Superior temporal gyrus (tissue), 1 donor: ENCODE measurements at regions not wholly inside any gene's neighbourhood (a gene's known extent, or its start where the extent isn't known, plus 50 kb on each side); places are given as distances from the start of the nearest gene placed in this dataset.
A peak's percentile ranks its signal among the peaks of the same experiment; 100 is the strongest.
"Not testable (repeated sequence)": the region's sequence is repeated elsewhere in the genome, so short reads cannot be mapped to it uniquely, and the experiment has no call there.

ENCODE experiments used
- DNase-seq: peaks from one replicate; pipeline ENCODE4 v3.0.0-alpha.2; 2016; ENCODE audit errors: extremely low spot score

GRCh38 chr12:46983959-46984841 is 95.2 kb upstream of the PCED1B start:
- peak; percentile 57 for DNase-seq

GRCh38 chr12:46985816-46986215 is 93.6 kb upstream of the PCED1B start:
- DNase-seq, result no peak

GRCh38 chr12:46988122-46988521 is 91.3 kb upstream of the PCED1B start:
- DNase-seq, result not testable (repeated sequence)

- no peak for DNase-seq
Measured at GRCh38 chr12:46990211-46990610, 89.2 kb upstream of the PCED1B start.

- DNase-seq, result not testable (repeated sequence)
Measured at GRCh38 chr12:46992051-46992450, 87.4 kb upstream of the PCED1B start.

- DNase-seq, result no peak
Measured at GRCh38 chr12:46998811-46999368, 80.5 kb upstream of the PCED1B start.

GRCh38 chr12:47004634-47005033 is 74.8 kb upstream of the PCED1B start:
- DNase-seq, result no peak

GRCh38 chr12:47007048-47007447 is 72.4 kb upstream of the PCED1B start:
- no peak for DNase-seq

- no peak for DNase-seq
Measured at GRCh38 chr12:47012552-47012951, 66.9 kb upstream of the PCED1B start.

GRCh38 chr12:47014474-47014873 is 64.9 kb upstream of the PCED1B start:
- no peak for DNase-seq

- DNase-seq, result no peak
Measured at GRCh38 chr12:47015381-47015780, 64.0 kb upstream of the PCED1B start.

- DNase-seq, result no peak
Measured at GRCh38 chr12:47017041-47017713, 62.2 kb upstream of the PCED1B start.

GRCh38 chr12:47017901-47018475 is 61.4 kb upstream of the PCED1B start:
- no peak for DNase-seq

- no peak for DNase-seq
Measured at GRCh38 chr12:47020211-47020821, 59.1 kb upstream of the PCED1B start.

GRCh38 chr12:47021298-47021697 is 58.1 kb upstream of the PCED1B start:
- DNase-seq, result peak; percentile 89

GRCh38 chr12:47022296-47022695 is 57.1 kb upstream of the PCED1B start:
- no peak for DNase-seq

GRCh38 chr12:47023311-47023710 is 56.1 kb upstream of the PCED1B start:
- no peak for DNase-seq

GRCh38 chr12:47023953-47024352 is 55.5 kb upstream of the PCED1B start:
- DNase-seq, result no peak

- DNase-seq, result no peak
Measured at GRCh38 chr12:47024463-47024862, 55.0 kb upstream of the PCED1B start.

GRCh38 chr12:47025349-47025748 is 54.1 kb upstream of the PCED1B start:
- DNase-seq, result no peak

- no peak for DNase-seq
Measured at GRCh38 chr12:47025798-47026197, 53.6 kb upstream of the PCED1B start.

GRCh38 chr12:47026291-47026690 is 53.1 kb upstream of the PCED1B start:
- DNase-seq, result no peak
